GM21786 (cell line): ENCODE measurements at regions not wholly inside any gene's neighbourhood (a gene's known extent, or its start where the extent isn't known, plus 50 kb on each side); places are given as distances from the start of the nearest gene placed in this dataset.
"Not testable (repeated sequence)": the region's sequence is repeated elsewhere in the genome, so short reads cannot be mapped to it uniquely, and the experiment has no call there.

ENCODE experiments used
- ATAC-seq: cut with Tn5 transposase; IDR thresholded peaks from one replicate; pipeline ENCODE4 v1.9.1; 2021; ENCODE audit not compliant: unreplicated experiment

DNA sequence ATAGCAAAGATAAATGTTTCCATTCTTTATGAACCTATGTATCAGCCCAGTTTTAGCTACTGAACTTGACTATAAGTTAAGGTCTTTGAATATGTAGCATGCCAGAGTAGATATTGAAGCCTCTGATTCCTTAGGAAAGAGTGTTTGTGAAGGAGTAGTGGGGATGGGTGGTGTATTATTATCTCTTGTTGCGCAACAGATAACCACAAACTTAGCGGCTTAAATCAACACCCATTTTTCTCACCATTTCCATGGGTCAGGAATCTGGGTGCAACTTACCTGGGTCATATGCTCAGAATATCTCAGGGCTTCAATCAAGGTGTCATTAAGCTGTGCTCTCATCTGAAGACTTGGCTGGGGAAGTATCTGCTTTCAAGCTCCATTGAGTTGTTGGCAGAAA, 251.4 kb upstream of the PUDP start:
- ATAC-seq = no peak

DNA sequence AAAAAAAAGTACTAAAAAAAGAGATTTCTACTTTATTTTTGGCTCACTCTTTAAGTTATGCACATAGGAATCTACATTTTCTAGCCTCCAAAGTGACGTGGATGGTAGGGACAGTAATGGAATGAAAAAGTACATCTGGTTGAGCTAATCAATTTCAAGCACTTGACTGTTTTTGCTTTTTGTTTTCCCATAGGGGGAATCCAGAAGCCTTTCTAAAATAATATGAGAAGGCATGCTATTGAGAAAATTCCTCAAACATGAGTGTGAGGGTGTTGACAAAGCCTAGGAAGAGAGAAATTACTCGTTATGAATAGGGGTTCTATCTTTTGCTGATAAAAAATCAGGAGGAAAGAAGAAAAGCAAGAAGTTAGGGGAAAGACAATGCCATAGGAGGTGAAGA, 242.5 kb upstream of the PUDP start:
- no peak for ATAC-seq

DNA sequence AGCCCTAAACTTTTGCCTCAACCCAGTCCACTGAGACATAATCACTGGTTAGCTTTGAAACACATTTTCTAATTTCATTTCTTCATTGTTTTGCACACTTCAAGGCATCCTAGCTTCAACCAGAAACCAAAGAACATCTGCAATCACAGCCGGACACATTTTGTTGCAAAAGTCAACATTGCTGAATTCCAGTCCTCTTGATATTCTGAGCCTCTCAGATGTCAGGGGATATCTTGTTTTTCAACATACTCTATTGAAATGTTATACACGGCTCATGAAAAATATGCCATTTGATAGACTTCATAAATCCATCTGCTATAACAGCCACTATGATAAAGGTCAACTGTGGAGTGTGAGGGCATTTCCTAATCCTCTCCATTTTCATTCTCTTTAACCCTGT, 241.6 kb upstream of the PUDP start:
- ATAC-seq = no peak

DNA sequence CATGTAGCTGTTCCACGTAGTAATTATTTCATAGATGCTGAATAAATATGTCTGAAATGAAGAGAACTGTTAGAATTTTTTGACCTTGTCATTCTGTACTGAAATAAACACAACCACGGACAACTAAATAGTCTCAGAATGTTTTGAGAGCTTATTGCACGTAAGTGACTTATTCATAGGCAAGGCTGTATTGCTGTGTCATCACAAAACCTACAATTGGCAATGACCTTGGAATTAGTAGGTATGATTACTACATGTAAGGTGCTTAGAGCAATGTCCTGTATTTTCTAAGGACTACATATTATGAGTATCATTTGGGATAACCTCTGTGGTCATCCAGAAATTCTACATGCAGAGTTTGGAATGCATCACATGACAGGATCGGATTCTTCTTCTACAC, 237.2 kb upstream of the PUDP start:
- ATAC-seq = no peak

DNA sequence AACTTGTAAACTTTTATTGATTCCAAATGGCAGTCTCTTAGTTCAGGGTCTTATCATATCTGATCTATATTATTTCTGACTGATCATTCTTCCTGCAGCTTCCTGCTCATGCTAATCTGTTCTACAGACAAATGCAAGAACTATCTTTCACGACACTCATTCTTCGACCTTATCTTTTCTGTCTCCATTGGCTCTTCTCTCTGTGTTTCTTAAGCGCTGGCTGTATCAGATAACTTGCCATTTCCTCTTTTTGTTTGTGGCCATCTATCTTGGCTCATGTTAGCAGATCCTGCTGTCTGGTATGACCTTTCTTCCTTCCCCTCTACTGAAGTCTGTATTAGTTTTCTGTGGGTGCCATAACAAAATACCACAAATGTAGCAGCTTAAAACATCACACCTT, 230.5 kb upstream of the PUDP start:
- ATAC-seq = no peak

DNA sequence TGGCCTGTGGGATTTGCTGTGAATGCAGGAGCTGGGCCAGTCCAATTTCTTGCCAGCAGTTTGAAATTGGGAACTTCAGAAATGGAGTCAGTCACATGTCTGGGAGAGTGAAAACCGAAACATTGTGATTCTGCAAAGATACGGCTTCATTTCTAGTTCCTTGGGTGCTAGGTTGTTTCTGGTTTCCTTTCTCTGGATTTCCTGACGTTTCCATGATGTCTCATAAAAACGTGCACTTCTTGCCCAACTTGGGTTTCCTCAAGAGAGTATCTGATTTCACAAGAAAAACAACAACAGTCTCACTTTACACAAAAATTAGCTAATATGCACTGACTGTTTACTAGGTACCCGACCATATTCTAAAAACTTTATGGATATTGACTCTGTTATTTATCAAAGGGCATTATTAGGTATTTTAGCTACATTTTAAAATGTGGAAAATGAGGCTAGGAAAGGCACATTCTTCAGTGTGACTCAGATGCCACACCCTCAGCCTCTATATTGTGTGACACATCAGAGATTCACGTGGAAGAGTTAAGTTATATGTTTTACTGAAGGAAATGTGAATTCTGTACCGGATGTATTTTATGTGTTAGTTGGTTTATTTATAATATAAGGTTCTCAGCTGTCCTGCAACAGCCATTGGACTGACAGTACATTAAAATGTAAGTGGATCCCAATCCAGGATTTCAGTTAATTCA, 225.0 kb upstream of the PUDP start:
- no peak for ATAC-seq

DNA sequence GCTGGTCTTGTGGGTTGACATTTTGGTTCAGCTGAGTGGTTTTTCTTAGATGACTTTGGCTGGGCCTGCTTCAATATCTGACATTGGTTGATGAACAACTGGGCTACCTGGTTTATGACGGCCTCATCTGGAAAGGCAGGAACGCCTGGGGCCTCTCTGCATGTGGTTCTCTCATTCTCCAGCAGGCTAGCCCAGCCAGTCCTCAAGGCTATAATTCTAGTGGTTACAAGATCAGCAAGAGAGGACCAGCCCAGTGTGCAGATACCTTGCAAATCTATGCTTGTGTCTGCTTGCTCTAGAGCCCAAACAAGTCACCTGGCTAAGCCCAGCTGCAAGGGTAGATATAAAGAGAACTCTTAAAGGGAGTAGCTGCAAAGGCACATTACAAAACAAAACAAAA, 214.2 kb upstream of the PUDP start:
- ATAC-seq = no peak

DNA sequence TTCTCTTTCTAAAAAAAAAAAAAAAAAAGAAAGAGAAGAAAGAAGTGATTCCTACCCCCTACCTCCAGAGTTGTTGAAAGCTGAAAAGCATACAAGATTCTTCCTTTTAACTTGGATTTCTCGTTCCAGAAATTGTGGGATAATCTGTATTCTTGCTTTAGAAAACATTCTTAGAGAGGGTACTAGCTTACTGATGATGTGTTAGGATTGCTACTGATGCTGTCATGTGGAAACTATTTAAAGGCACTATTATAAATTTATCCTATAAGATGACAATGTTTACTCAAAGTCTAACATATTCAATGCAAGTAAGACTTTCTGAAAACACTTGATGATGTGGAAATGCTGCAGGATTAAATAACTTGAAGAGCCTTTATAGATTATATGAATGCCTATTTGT, 204.0 kb upstream of the PUDP start:
- no peak for ATAC-seq

DNA sequence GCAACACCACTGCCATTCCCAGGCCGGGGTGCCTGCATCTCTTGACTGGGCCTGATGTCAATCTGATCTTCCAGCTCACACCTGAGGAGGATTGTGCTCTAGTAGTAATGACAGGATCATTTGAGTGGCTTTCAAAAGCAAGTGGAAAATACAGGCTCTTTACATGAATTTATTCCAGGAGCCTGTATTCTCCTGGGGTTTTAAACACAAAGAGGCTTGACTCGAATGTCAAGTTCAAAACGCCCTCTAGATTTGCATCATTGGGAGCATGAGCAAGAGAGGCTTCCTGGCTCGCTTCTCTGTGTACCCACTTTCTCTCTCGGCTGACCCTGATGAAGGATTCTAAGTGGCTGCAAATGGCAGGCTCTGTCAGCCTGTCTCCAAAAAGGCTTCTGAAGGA, 199.5 kb upstream of the PUDP start:
- ATAC-seq = no peak

DNA sequence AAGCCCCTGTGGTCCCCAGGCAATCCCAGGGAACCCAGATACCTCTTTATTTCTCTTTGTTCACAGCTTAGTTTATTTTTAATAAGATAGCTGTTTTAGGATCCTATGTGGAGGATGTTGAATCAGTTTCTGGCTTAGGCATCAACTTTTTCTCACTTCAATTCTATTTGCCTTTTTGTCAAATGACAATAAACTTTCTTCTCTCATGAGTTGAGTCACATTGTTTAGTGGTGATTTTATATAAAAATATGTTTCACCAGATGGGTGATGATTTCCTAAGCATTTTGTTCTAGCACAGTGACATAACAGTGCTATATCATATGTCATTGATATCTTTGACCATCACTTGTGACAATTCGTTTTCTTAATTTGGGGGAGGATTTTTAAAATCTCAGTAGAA, 198.1 kb upstream of the PUDP start:
- no peak for ATAC-seq

DNA sequence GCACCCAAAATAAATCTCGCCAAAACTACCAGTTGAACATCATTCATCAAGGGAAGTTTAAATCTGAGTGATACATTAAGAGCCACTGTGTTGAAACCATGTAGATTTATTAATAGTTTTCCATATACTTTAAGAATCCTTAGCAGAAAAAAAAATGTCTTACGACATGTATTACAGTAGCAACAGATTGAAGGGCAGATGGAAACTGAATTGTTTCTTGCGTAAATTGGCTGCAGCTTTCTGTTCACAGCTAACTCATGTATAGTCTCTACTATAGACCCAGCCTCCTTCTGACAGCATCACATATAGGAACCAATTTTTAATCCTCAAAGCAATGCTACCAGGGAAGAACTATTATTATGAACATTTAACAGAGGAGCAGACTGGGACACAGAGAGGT, 195.2 kb upstream of the PUDP start:
- no peak for ATAC-seq

DNA sequence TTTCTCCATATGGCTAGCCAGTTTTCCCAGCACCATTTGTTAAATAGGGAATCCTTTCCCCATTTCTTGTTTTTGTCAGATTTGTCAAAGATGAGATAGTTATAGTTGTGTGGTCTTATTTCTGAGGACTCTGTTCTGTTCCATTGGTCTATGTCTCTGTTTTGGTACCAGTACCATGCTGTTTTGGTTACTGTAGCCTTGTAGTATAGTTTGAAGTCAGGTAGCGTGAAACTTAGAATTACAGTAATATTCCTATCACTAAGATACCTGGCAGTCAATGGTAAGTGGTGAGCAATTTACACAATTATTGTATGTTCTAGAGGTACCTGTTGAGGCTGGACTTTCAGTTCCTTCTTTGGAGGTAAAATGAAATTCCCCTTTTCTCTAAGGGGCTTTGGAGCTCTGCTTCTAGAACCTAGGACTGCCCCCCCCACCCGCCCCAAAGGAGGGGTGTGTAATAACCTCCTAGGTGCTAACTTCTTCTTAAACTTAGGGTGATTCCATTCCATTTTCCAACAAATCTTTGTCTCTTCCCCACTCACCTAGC, 187.9 kb upstream of the PUDP start:
- not testable (repeated sequence) for ATAC-seq

DNA sequence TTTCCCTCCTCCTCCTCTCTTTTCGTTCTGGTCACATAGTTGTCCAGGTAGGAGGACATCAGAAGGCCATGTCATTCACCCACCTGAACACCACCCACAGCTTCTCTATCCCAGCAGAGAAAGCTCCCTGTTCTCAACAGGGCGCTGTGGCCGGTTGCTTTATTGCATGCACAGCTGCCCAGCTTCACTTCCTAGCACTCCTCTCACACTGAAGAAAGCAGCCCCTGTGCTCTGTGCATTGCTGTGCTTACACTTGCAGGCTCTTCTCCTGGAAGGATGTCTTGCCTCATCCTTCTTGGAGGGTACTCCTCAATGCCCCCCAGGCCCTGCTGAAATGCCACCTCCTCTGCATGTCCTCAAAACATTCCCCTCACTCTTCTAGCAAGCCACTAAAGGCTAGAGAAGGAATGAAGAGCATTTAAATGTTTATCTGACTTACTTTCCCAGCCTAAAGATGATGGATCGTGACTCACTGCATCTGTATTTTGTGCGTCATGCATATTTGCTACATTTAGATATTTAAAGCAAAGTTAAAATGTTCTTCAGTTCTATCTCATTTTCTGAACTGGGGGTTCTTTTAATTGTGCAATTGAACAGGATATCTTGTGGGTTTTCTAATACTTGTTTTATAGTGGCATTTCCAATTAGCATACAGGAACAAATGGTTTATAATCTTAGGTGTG, 186.4 kb upstream of the PUDP start:
- no peak for ATAC-seq

DNA sequence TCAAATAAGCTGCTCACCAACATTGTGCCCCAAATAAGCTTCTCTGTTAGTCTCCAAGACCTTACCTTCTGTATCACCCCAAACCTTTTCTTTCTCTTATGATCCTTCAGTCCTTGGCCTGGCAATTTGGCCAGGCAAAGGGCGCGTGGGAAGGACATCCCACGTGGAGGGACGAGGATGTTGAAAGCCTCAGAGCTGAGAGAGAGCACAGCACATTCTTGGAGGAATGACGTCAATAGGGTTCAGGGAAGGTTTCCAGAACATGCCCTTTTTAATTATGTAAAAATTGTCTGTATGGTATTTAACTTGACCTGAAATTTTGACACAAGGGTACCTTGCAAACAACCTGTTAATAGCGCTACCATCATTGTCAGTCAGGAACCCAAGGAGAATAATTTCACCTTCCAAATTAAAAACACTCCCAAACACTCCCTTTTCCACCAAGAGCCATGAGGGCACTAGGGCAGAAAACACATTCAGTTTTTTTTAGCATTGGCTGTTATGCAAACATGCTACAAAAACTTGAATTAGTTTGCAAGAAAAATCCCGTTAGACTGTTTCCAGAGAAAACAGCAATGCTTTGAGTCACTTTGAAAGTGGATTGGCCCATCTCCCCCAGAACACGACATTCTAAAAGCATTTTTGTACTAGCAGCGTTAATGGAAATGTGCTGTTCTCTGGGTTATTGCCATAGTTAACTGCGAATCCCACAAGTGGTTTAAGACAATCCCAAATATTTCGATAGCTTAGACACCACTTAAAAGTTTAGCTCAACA, 183.2 kb upstream of the PUDP start:
- no peak for ATAC-seq

DNA sequence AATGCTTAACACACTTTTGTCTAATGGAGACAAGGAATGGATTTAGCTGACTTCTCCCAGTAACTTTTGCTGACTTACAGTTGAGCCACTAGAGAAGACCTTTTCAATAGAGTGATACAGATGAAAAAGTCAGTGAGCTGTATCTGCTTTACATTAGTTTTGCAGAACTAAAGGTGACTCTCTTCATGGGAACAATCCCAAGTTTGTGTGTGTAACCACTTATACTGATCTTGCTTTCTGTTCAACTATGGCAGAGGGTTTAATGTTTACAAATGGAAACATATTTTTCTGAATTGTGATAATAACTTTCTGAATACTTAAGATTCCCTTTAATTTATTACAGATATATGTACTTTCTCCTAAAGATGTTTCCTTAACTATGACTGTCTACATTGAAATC, 182.6 kb upstream of the PUDP start:
- no peak for ATAC-seq

DNA sequence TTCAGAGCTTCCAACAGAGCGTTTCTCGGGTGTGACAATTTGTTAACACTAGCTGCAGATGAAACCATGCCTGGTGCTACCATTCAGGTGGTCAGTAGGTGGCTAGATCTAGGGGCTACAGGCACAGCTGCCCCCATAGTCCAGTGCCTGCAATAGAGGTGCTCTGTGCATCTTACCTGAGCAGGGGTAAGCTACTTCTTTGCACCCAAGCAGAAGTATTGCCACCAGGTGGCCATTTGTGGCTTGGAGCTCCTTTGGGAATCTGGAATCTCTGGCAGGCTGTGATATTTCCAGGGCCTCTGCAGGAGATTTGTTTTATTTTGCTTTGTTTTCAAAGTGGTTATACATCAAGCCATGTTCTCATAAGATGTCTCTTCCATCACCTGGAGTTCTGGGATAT, 170.7 kb upstream of the PUDP start:
- no peak for ATAC-seq

DNA sequence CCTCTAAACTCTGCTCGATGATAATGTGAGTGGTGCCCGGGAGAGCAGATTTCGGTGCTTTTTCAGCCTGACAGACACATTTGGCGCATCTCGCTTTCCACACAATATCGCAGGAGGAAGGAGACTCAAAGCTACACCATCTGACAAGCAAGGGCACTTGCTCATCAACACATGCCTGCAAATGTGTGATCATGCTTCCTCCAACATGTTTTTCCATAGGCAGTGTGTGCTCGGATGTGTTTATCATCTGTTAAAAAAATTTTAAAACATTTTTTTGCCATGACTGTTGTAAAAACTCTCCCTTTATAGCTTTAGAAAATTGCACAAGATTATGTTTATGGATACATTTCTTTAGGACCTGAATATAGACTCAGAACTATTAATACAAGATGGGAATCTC, 170.3 kb upstream of the PUDP start:
- ATAC-seq = no peak

DNA sequence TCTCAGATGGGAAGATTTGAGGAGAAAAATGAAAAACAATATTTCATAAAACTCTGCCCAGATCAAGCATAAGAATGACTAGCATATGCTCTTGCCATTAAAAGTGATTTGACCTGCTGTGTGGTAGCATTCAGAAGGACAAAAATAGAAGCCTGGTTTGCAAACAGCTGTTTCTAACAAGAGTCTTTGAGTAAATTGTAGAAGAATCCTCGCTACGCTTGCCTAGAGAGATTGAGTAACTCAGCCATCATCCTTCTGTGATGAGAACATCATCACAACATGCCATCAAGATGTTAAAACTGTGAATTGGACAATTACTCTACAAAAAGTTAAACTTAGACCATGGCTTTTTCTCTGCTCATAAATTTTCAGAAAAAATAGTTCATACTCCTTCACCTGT, 168.9 kb upstream of the PUDP start:
- no peak for ATAC-seq

DNA sequence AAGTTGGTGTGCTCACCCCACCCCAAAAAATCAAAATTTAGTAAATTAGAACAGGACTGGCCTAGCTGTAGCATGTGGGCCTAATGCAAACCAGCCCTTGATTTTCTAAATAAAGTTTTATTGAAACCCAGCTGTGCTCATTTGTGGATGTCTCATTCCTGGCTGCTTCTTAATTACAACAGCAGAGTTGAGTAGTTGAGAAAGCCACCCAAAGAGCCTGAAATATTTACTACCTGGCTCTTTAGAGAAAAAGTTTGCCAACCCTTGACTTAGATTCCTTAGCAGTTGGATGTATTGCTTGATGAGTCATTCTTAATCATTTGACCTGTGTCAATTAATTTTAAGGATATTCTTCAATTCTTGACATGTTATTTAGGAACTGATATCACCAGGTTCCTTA, 168.3 kb upstream of the PUDP start:
- ATAC-seq = no peak

DNA sequence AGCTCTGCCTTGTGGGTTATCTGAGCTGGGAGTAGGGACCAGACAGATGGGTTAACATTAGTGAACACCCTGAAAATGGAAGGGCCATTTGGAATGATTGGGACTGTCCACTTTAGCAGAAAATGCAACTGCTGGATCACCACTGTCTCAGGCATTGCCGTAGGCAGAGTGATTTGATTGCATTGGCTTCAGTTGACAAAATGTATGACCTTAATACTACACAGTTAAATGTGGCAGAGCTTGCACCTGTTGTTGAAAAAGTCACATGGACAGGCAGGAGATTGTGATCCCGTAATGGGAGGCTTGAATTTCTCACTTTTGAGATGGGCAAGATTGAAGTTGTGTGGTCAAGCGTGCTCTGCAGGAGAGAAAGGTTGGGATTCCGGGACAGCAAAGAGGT, 166.5 kb upstream of the PUDP start:
- no peak for ATAC-seq

DNA sequence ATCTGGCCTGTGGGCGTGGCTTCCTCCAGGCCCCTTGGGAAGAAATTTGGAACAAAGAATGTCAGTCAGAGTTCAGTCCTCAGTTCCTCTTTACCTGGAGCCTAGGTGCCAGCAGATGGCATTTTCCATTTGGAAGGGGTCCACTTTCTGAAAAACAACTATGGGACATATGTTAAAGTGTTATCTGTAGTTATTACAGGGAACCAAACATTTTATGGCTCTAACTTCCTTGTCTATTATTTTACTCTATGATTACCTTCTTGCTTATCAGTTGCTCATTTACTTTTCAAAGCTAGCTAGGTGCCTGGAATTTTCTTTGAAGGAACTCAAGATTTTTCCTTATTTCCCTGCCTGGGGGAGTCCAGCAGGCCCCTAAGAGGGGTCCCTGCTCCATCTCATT, 159.8 kb upstream of the PUDP start:
- no peak for ATAC-seq

DNA sequence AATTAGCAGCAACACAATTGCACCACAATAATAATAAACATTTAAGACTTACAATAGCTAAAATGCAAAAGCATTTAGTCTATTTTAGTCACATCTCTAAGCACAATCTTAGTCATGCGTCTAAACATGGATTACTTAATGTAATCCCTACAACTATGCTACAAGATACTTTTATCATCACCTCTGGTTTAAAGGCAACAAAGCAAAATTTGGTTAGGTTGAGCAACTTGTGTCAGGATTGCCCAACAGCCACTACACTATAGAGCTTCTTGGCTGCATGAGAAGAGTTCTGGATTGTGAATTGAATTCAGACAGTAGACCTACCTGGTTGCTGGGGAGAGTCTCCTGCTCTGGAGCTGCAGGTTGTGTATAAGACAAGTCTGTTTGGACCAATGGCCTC, 146.5 kb upstream of the PUDP start:
- ATAC-seq = no peak
